ENCODE measurements at regions not wholly inside any gene's neighbourhood (a gene's known extent, or its start where the extent isn't known, plus 50 kb on each side); places are given as distances from the start of the nearest gene placed in this dataset.

DNA sequence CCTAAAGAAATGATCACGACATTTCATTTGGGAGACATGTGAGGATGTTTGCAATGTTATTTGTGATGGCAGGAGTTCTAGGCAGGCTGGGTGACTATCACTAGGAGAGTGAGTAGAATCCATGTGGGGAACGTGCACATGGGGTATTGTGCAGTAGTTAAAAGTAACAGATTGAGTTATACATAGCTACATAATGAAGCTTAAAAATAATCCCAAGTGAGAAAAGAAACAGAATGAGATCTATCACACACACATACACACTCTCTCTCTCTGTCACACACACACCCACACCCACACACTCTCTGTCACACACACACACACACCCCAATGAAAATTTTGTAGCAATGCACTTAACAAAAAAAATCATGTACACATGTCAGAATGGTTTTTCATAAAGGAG lies 218.7 kb upstream of the ARG1 start:
- no peaks in the 10 kb centered on the region for H3K36me3 ChIP-seq (ENCODE audit: control insufficient read depth, insufficient read depth, low read length)
- no peak for DNase-seq (ENCODE audit: low read depth)
- no peak for FAIRE-seq
- H3K27me3 ChIP-seq (ENCODE audit: control insufficient read depth, insufficient read depth, low read length): no peaks in the 10 kb centered on the region
- no peak overlapping the region for H3K4me3 ChIP-seq (ENCODE audit: low read depth, low read length)
- TF ChIP-seq, protein P1, sequence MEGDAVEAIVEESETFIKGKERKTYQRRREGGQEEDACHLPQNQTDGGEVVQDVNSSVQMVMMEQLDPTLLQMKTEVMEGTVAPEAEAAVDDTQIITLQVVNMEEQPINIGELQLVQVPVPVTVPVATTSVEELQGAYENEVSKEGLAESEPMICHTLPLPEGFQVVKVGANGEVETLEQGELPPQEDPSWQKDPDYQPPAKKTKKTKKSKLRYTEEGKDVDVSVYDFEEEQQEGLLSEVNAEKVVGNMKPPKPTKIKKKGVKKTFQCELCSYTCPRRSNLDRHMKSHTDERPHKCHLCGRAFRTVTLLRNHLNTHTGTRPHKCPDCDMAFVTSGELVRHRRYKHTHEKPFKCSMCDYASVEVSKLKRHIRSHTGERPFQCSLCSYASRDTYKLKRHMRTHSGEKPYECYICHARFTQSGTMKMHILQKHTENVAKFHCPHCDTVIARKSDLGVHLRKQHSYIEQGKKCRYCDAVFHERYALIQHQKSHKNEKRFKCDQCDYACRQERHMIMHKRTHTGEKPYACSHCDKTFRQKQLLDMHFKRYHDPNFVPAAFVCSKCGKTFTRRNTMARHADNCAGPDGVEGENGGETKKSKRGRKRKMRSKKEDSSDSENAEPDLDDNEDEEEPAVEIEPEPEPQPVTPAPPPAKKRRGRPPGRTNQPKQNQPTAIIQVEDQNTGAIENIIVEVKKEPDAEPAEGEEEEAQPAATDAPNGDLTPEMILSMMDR (IDR thresholded peaks at IDR 0.05; ENCODE audit: insufficient read depth, low read length, severe bottlenecking): no peak

DNA sequence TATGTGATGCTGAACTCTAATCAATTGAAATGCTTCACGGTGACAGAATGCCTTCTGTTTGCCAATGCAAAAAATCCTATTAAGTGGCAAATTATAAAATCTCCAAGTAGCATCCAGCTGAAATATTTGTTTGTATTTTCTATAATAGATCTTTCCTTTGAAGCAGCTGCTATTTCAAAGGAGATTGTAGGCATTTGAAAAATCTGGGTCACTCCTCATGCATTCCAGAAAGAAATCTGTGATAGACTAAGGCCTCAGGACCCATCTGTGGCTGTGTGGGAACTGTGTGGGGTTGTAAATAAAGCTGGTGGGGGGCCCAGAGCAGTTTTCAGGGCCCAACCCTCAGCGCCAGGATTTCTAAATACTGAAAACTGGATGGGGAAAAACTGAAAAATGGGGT lies 216.9 kb upstream of the ARG1 start:
- no peaks in the 10 kb centered on the region for H3K27me3 ChIP-seq (ENCODE audit: control insufficient read depth, insufficient read depth, low read length)
- no peak for FAIRE-seq
- TF ChIP-seq, protein P1 (IDR thresholded peaks at IDR 0.05; ENCODE audit: insufficient read depth, low read length, severe bottlenecking): no peak

DNA sequence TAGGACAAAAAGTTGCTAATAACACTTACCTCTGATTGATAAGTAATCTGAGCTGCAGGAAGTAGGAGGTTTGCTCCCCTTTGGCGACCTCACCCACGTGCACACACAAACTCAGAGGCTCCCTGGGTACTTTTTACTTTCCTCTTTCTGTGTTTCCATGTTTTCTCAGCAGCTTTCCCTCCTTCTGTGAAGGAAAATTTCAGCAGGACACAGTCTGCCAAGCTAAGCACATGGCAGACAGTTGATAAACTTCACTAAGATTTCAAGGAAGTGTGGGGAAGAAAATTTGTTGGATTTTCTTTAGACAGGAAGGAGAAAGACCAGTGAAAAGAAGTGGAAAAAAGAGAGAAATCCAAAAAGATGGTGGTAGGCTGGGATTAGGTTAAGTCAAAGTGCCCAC lies 215.5 kb upstream of the ARG1 start:
- TF ChIP-seq, protein P1 (IDR thresholded peaks at IDR 0.05; ENCODE audit: insufficient read depth, low read length, severe bottlenecking): no peak
- no peaks in the 10 kb centered on the region for H3K36me3 ChIP-seq (ENCODE audit: control insufficient read depth, insufficient read depth, low read length)
- DNase-seq (ENCODE audit: low read depth): no peak
- H3K4me3 ChIP-seq (ENCODE audit: low read depth, low read length): no peak overlapping the region
- FAIRE-seq: no peak
- no peaks in the 10 kb centered on the region for H3K27me3 ChIP-seq (ENCODE audit: control insufficient read depth, insufficient read depth, low read length)

More for the DNA sequence above, 216.9 kb upstream of the ARG1 start:
- no peak for DNase-seq (ENCODE audit: low read depth)
- H3K4me3 ChIP-seq (ENCODE audit: low read depth, low read length): no peak overlapping the region
- no peaks in the 10 kb centered on the region for H3K36me3 ChIP-seq (ENCODE audit: control insufficient read depth, insufficient read depth, low read length)

DNA sequence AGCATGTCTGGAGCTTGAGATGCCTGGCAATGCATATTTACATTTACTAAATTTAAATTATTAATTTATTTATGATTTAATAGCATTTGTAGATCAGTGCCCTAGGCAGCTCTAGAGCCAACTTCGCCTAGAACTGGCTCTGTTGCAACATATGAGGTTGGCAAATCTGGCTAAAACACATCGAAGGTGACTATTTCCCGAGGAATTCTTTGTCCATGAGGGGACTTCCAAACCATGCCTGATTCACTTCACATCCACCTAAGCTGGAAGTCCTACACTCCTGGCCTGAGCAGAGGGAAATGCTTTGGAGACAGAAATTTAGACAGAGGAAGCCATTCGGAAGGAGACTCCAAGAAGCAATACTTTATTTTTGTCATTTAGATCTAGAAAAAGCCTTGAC lies 211.0 kb upstream of the ARG1 start:
- TF ChIP-seq, protein P1 (IDR thresholded peaks at IDR 0.05; ENCODE audit: insufficient read depth, low read length, severe bottlenecking): no peak
- peak; percentile 58 for DNase-seq (ENCODE audit: low read depth)
- H3K4me3 ChIP-seq (ENCODE audit: low read depth, low read length): no peak overlapping the region
- FAIRE-seq: no peak
- H3K36me3 ChIP-seq (ENCODE audit: control insufficient read depth, insufficient read depth, low read length): no peaks in the 10 kb centered on the region
- no peaks in the 10 kb centered on the region for H3K27me3 ChIP-seq (ENCODE audit: control insufficient read depth, insufficient read depth, low read length)

DNA sequence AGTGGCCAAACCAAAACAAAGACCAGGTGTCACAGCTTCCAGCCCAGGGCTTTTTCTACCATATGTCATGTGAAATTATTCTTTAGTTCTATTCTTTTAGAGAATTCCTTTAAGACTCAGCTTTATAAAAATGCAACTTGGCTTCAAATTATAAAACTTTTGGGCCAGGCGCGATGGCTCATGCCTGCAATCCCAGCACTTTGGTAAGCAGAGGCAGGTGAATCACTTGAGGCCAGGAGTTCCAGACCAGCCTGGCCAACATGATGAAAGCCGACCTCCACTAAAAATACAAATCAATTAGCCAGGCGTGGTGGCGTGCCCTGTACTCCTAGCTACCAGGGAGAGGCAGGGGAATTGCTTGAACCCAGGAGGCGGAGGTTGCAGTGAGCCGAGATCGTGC lies 210.3 kb upstream of the ARG1 start:
- DNase-seq (ENCODE audit: low read depth): no peak
- FAIRE-seq: no peak
- H3K4me3 ChIP-seq (ENCODE audit: low read depth, low read length): no peak overlapping the region
- TF ChIP-seq, protein P1 (IDR thresholded peaks at IDR 0.05; ENCODE audit: insufficient read depth, low read length, severe bottlenecking): no peak
- H3K36me3 ChIP-seq (ENCODE audit: control insufficient read depth, insufficient read depth, low read length): no peaks in the 10 kb centered on the region
- no peaks in the 10 kb centered on the region for H3K27me3 ChIP-seq (ENCODE audit: control insufficient read depth, insufficient read depth, low read length)
